Right lobe of liver (tissue), 6 donors: ENCODE measurements at regions not wholly inside any gene's neighbourhood (a gene's known extent, or its start where the extent isn't known, plus 50 kb on each side); places are given as distances from the start of the nearest gene placed in this dataset.

Source experiments
- ATAC-seq, 4 donors: fragments of 200-7000 bp; cut with Tn5 transposase; one replicate each; pipeline ENCODE4 v1.9.1; 2020; ENCODE audit warnings: mild to moderate bottlenecking in 4 of 4, moderate library complexity in 4 of 4
- DNase-seq, 3 donors: peaks; one replicate each; pipeline ENCODE4 v3.0.0-alpha.2; 2020
- H3K27ac ChIP-seq, 3 donors: fragments of 200-600 bp; one replicate each; pipeline ENCODE4 v1.8.0; 2022
- H3K27me3 ChIP-seq, 2 donors: fragments of 200-600 bp; one replicate each; pipeline ENCODE4 v1.8.0; 2022
- H3K36me3 ChIP-seq, 4 donors: fragments of 200-600 bp; sonication (generic) in 1 of 4; one replicate each; pipeline versions ENCODE4 v1.5.1 to v1.8.0; 2017 to 2022; ENCODE audit warnings: control low read depth in 1 of 4
- H3K4me1 ChIP-seq, 4 donors: fragments of 200-600 bp; sonication (generic) in 1 of 4; one replicate each; pipeline versions ENCODE4 v1.5.1 to v1.8.0; 2017 to 2022; ENCODE audit warnings: control low read depth in 1 of 4
- H3K4me3 ChIP-seq, 3 donors: fragments of 200-600 bp; one replicate each; pipeline ENCODE4 v1.8.0; 2022
- H3K9me3 ChIP-seq, 4 donors: fragments of 200-600 bp; sonication (generic) in 1 of 4; one replicate each; pipeline versions ENCODE4 v1.5.1 to v1.8.0; 2017 to 2022; ENCODE audit warnings: control low read depth in 1 of 4
- POLR2A ChIP-seq: fragments of 450-650 bp; IDR thresholded peaks from one replicate; pipeline ENCODE4 v1.6.1; 2017; ENCODE audit warnings: antibody characterized with exemption, mild to moderate bottlenecking
- WGBS: methylation state at CpG from one replicate; pipeline ENCODE4 v1.1.6; 2018; ENCODE audit warnings: low coverage, low lambda C conversion rate; ENCODE audit not compliant: insufficient coverage; ENCODE audit errors: missing lambda C conversion rate; 5-methylcytosine and 5-hydroxymethylcytosine counted together
- intact Hi-C, 2 donors: fragments of 100-400 bp; cut with DNase I; formaldehyde crosslinking; loops; one replicate each; pipeline versions ENCODE4 v1.11.2 to v1.14.1; 2022
- TF ChIP-seq, protein P1 (sequence below), 4 donors: fragments of 200-600 bp in 3 of 4; fragments of 450-650 bp in 1 of 4; IDR thresholded peaks; one replicate each; pipeline versions ENCODE4 v1.5.1 to v1.8.0; 2016 to 2022; ENCODE audit warnings: antibody characterized with exemption in 4 of 4, mild to moderate bottlenecking in 2 of 4
- donor health status: DM: no; HTN: yes; CAD: no.
- donor health status: DM: no; HTN: no; CAD: no.
- donor health status: DM: no; HTN: no; CAD: no.
- donor health status: DM: no; HTN: yes; CAD: no.
- donor health status: DM: no; HTN: yes; CAD: no.

DNA sequence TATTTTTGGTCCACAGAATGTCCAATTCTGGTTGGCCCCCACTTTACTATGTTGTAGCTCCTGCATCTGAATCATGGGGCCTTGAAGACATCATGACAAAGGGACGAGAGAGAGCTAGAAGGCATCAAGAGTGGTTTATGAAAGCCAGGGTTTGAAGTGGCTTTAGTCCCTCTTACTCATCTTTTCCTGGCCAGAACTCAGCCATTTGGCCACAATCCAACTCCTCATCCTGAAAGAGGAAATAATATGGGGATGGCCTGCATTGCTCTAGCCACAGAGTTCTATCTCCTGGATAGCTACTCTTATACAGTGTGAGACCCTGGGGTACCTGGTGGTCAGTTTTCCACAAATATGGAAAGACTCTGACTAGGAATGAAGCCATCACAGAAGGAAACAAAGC lies 418.9 kb downstream of the XPNPEP1 start:
- Histone ChIP-seq H3K27me3 (no peaks in the 10 kb centered on the region), H3K27ac (no peak overlapping the region), H3K4me3 (no peak overlapping the region), H3K9me3 (no peaks in the 10 kb centered on the region), H3K4me1 (no peaks in the 10 kb centered on the region), H3K36me3 (no peaks in the 10 kb centered on the region)
- no peak for ATAC-seq
- 50% methylated on average over 1 of the region's 1 CpG for WGBS
- DNase-seq = no peak
- TF ChIP-seq, protein P1, sequence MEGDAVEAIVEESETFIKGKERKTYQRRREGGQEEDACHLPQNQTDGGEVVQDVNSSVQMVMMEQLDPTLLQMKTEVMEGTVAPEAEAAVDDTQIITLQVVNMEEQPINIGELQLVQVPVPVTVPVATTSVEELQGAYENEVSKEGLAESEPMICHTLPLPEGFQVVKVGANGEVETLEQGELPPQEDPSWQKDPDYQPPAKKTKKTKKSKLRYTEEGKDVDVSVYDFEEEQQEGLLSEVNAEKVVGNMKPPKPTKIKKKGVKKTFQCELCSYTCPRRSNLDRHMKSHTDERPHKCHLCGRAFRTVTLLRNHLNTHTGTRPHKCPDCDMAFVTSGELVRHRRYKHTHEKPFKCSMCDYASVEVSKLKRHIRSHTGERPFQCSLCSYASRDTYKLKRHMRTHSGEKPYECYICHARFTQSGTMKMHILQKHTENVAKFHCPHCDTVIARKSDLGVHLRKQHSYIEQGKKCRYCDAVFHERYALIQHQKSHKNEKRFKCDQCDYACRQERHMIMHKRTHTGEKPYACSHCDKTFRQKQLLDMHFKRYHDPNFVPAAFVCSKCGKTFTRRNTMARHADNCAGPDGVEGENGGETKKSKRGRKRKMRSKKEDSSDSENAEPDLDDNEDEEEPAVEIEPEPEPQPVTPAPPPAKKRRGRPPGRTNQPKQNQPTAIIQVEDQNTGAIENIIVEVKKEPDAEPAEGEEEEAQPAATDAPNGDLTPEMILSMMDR (IDR thresholded peaks at IDR 0.05) = no peak
- TF ChIP-seq POLR2A = no peak
- intact Hi-C loops = no loop called here

DNA sequence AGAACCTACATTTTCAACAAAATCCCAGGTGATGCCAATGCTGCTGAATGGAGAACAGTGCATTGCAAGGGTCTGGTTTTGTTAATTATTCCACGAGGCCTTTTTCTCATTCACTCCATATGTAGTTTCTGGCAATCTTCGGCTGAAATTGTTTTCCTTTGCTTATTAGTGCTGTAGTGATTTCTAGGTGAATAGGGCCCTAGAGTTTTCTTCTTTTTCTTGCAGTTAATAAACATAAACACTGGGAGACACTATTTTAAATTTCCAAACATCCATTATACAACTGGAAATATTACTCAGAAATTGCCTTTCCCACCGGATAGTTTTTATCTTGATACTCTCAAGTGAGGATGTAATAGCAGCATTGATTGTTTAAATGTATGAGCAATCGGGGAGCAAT lies 435.6 kb downstream of the XPNPEP1 start:
- H3K27me3 ChIP-seq = no peaks in the 10 kb centered on the region
- H3K4me1 ChIP-seq = no peaks in the 10 kb centered on the region
- 53% methylated on average over 4 of the region's 4 CpGs for WGBS
- no peak for TF ChIP-seq POLR2A
- TF ChIP-seq, protein P1 (IDR thresholded peaks at IDR 0.05) = no peak
- DNase-seq (no peak), ATAC-seq (no peak)
- intact Hi-C loops = no loop called here
- no peak overlapping the region for H3K27ac ChIP-seq
- H3K9me3 ChIP-seq = no peaks in the 10 kb centered on the region
- H3K4me3 ChIP-seq = no peak overlapping the region
- H3K36me3 ChIP-seq = no peaks in the 10 kb centered on the region

DNA sequence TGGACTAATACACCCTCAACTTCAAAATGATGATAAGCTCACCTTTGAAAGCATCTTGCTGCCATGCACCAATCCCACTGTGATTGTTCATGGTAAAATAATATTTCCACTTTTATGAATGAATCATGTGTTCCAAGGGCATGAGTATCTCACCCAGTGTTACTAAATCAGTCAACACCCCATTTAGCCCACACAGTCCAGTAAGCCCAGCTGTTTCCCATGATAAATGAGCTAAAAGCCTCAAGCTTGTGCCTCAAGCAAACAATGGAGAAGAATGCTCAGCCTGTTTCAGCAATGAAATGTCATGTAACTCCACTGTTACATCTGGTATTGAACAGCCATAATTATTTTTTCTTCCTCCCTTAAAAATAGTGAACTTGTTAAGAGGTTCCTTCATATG lies 442.5 kb downstream of the XPNPEP1 start:
- no peak overlapping the region for H3K27ac ChIP-seq
- no peaks in the 10 kb centered on the region for H3K4me1 ChIP-seq
- TF ChIP-seq POLR2A = no peak
- TF ChIP-seq, protein P1 (IDR thresholded peaks at IDR 0.05) = no peak
- no peak overlapping the region for H3K4me3 ChIP-seq
- no peaks in the 10 kb centered on the region for H3K36me3 ChIP-seq
- intact Hi-C loops = no loop called here
- H3K9me3 ChIP-seq = no peaks in the 10 kb centered on the region
- H3K27me3 ChIP-seq = no peaks in the 10 kb centered on the region
- DNase-seq = no peak
- ATAC-seq = no peak

DNA sequence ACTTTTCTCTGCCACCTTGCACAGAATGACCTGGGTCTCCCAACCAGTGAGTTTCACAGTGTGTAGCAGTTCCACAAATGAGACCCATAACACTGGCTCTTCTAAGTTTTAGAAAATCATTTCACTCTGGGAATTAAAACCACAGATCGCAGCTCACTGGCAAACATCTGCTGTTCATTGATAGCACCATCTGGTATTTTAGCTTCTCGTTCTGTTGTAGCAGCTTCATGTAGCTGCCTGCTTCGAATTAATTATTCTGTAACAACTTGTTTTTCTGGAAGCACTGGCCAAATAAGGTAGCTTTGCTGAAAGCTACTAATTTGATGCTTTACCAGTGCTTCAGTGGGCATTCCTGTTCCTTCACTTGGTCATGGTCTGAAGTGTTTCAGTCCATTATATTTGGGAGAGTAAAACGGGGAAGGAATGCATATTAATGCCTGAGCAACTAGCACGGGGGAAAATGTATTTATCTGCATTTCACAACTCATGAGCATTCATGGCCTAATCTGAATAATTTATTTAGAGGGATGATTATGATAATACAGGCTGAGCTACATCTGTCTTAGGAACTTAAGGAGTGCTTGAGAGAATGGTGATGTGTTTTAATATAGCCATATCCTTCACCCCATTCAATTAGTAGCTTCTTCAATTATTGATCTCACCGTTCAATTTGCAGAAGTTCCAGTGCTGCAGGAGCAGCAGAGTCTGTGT lies 447.4 kb downstream of the XPNPEP1 start:
- TF ChIP-seq POLR2A = no peak
- TF ChIP-seq, protein P1 (IDR thresholded peaks at IDR 0.05) = no peak
- no peaks in the 10 kb centered on the region for H3K4me1 ChIP-seq
- no peak for ATAC-seq
- H3K27ac ChIP-seq = no peak overlapping the region
- H3K27me3 ChIP-seq = no peaks in the 10 kb centered on the region
- WGBS = 49% methylated on average over 6 of the region's 6 CpGs
- no peaks in the 10 kb centered on the region for H3K9me3 ChIP-seq
- no peaks in the 10 kb centered on the region for H3K36me3 ChIP-seq
- intact Hi-C loops = no loop called here
- DNase-seq = no peak
- H3K4me3 ChIP-seq = no peak overlapping the region

DNA sequence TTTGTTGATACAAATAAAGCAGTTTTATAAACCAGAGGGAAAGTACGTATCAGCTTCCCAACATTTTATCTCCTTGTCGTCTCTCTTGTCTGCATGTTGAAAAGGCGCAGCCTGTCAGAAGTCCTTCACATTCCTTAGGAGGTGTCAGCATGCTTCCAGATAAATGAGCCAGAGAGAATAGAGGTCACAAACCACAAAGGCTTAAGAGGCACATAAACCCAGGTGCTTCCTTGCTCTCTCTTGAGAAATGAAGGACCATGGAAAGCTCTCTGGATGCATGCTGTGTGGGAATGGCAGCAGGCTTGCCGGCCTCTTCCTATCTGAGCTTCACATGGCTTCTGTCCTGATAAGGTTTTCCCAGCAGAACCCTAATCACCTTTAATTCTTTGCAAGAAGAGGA lies 448.5 kb downstream of the XPNPEP1 start:
- 16% methylated on average over 4 of the region's 4 CpGs for WGBS
- Histone ChIP-seq H3K27me3 (no peaks in the 10 kb centered on the region), H3K27ac (no peak overlapping the region), H3K9me3 (no peaks in the 10 kb centered on the region), H3K4me3 (no peak overlapping the region), H3K4me1 (no peaks in the 10 kb centered on the region), H3K36me3 (no peaks in the 10 kb centered on the region)
- TF ChIP-seq, protein P1 (IDR thresholded peaks at IDR 0.05) = no peak
- ATAC-seq (no peak), DNase-seq (no peak)
- intact Hi-C loops = no loop called here
